Activated T-cell treated with anti-CD3 and anti-CD28 coated beads, Interleukin-2, amount 50 U/mL, for 24 hours (primary cell): ENCODE measurements at regions not wholly inside any gene's neighbourhood (a gene's known extent, or its start where the extent isn't known, plus 50 kb on each side); places are given as distances from the start of the nearest gene placed in this dataset.

Source experiments
- DNase-seq: peaks from one replicate; pipeline ENCODE4 v3.0.0-alpha.2; 2020
- H3K27ac Mint-ChIP-seq: 2 replicates; pipeline ENCODE4 v1.8.0; 2020; ENCODE audit warnings: mild to moderate bottlenecking, mixed read lengths
- H3K27me3 Mint-ChIP-seq: 2 replicates; pipeline ENCODE4 v1.8.0; 2020; ENCODE audit warnings: mixed read lengths
- H3K36me3 Mint-ChIP-seq: 2 replicates; pipeline ENCODE4 v1.8.0; 2020; ENCODE audit warnings: low read depth, mixed read lengths
- H3K4me1 Mint-ChIP-seq: 2 replicates; pipeline ENCODE4 v1.8.0; 2020; ENCODE audit warnings: low read depth, mixed read lengths
- H3K4me3 Mint-ChIP-seq: 2 replicates; pipeline ENCODE4 v1.8.0; 2020; ENCODE audit warnings: mild to moderate bottlenecking, moderate library complexity, mixed read lengths
- H3K9me3 Mint-ChIP-seq: 2 replicates; pipeline ENCODE4 v1.8.0; 2020; ENCODE audit warnings: mixed read lengths

GRCh38 chr2:136347981-136348380 is 230.0 kb upstream of the CXCR4 start:
- no peak for DNase-seq

GRCh38 chr2:136344339-136344738 is 226.4 kb upstream of the CXCR4 start:
- Mint-ChIP-seq H3K27ac (no peak overlapping the region), H3K27me3 (no peaks in the 10 kb centered on the region), H3K9me3 (peaks cover 4% of the 10 kb centered on the region), H3K4me3 (no peak overlapping the region), H3K4me1 (no peaks in the 10 kb centered on the region), H3K36me3 (no peaks in the 10 kb centered on the region)
- no peak for DNase-seq

More at GRCh38 chr2:136347981-136348380, 230.0 kb upstream of the CXCR4 start:
- H3K4me1 Mint-ChIP-seq: peaks cover 16% of the 10 kb centered on the region
- H3K4me3 Mint-ChIP-seq: no peak overlapping the region
- H3K36me3 Mint-ChIP-seq: no peaks in the 10 kb centered on the region
- H3K27ac Mint-ChIP-seq: no peak overlapping the region
- peaks cover 11% of the 10 kb centered on the region for H3K9me3 Mint-ChIP-seq
- H3K27me3 Mint-ChIP-seq: no peaks in the 10 kb centered on the region

GRCh38 chr2:136342138-136342537 is 224.2 kb upstream of the CXCR4 start:
- H3K9me3 Mint-ChIP-seq: peaks cover 10% of the 10 kb centered on the region
- H3K4me1 Mint-ChIP-seq: no peaks in the 10 kb centered on the region
- no peaks in the 10 kb centered on the region for H3K27me3 Mint-ChIP-seq
- no peak overlapping the region for H3K27ac Mint-ChIP-seq
- DNase-seq: no peak
- no peak overlapping the region for H3K4me3 Mint-ChIP-seq
- no peaks in the 10 kb centered on the region for H3K36me3 Mint-ChIP-seq

- peaks cover 10% of the 10 kb centered on the region for H3K9me3 Mint-ChIP-seq
- no peak for DNase-seq
- no peak overlapping the region for H3K4me3 Mint-ChIP-seq
- peaks cover 6% of the 10 kb centered on the region for H3K4me1 Mint-ChIP-seq
- no peak overlapping the region for H3K27ac Mint-ChIP-seq
- no peaks in the 10 kb centered on the region for H3K27me3 Mint-ChIP-seq
- H3K36me3 Mint-ChIP-seq: no peaks in the 10 kb centered on the region
Observed at GRCh38 chr2:136334967-136335366, 217.0 kb upstream of the CXCR4 start.

GRCh38 chr2:136332436-136333095 is 214.6 kb upstream of the CXCR4 start:
- no peak overlapping the region for H3K4me3 Mint-ChIP-seq
- H3K36me3 Mint-ChIP-seq: no peaks in the 10 kb centered on the region
- peaks cover 19% of the 10 kb centered on the region for H3K4me1 Mint-ChIP-seq
- H3K27me3 Mint-ChIP-seq: no peaks in the 10 kb centered on the region
- no peak for DNase-seq
- no peaks in the 10 kb centered on the region for H3K9me3 Mint-ChIP-seq
- H3K27ac Mint-ChIP-seq: no peak overlapping the region

- Mint-ChIP-seq H3K4me1 (peaks cover 33% of the 10 kb centered on the region), H3K27me3 (no peaks in the 10 kb centered on the region), H3K9me3 (no peaks in the 10 kb centered on the region), H3K36me3 (no peaks in the 10 kb centered on the region), H3K4me3 (no peak overlapping the region), H3K27ac (no peak overlapping the region)
- DNase-seq: no peak
Observed at GRCh38 chr2:136331226-136331625, 213.3 kb upstream of the CXCR4 start.

GRCh38 chr2:136328207-136328795 is 210.4 kb upstream of the CXCR4 start:
- H3K27me3 Mint-ChIP-seq: no peaks in the 10 kb centered on the region
- peaks cover 8% of the 10 kb centered on the region for H3K9me3 Mint-ChIP-seq
- DNase-seq: no peak
- no peaks in the 10 kb centered on the region for H3K36me3 Mint-ChIP-seq
- H3K27ac Mint-ChIP-seq: peak overlapping the region; percentile 94
- H3K4me1 Mint-ChIP-seq: peaks cover 61% of the 10 kb centered on the region
- H3K4me3 Mint-ChIP-seq: no peak overlapping the region

GRCh38 chr2:136327162-136327852 is 209.4 kb upstream of the CXCR4 start:
- peak; percentile 74 for DNase-seq
- Mint-ChIP-seq H3K27me3 (no peaks in the 10 kb centered on the region), H3K4me1 (peaks cover 71% of the 10 kb centered on the region)

GRCh38 chr2:136325844-136326331 is 207.9 kb upstream of the CXCR4 start:
- peaks cover 78% of the 10 kb centered on the region for H3K4me1 Mint-ChIP-seq
- H3K9me3 Mint-ChIP-seq: peaks cover 8% of the 10 kb centered on the region
- H3K36me3 Mint-ChIP-seq: no peaks in the 10 kb centered on the region
- H3K4me3 Mint-ChIP-seq: no peak overlapping the region
- peak overlapping the region; percentile 5 for H3K27ac Mint-ChIP-seq
- DNase-seq: no peak
- no peaks in the 10 kb centered on the region for H3K27me3 Mint-ChIP-seq

More at GRCh38 chr2:136327162-136327852, 209.4 kb upstream of the CXCR4 start:
- Mint-ChIP-seq H3K27ac (peak overlapping the region; percentile 94), H3K9me3 (peaks cover 8% of the 10 kb centered on the region), H3K36me3 (no peaks in the 10 kb centered on the region), H3K4me3 (peak overlapping the region; percentile 56)

GRCh38 chr2:136324966-136325365 is 207.0 kb upstream of the CXCR4 start:
- Mint-ChIP-seq H3K4me3 (no peak overlapping the region), H3K9me3 (peaks cover 12% of the 10 kb centered on the region), H3K36me3 (no peaks in the 10 kb centered on the region), H3K4me1 (peaks cover 84% of the 10 kb centered on the region), H3K27me3 (no peaks in the 10 kb centered on the region), H3K27ac (peak overlapping the region; percentile 73)
- DNase-seq: no peak

- Mint-ChIP-seq H3K4me3 (peak overlapping the region; percentile 32), H3K9me3 (peaks cover 12% of the 10 kb centered on the region), H3K36me3 (no peaks in the 10 kb centered on the region), H3K4me1 (peaks cover 94% of the 10 kb centered on the region), H3K27ac (peak overlapping the region; percentile 73), H3K27me3 (no peaks in the 10 kb centered on the region)
- DNase-seq: no peak
Observed at GRCh38 chr2:136323935-136324334, 206.0 kb upstream of the CXCR4 start.

GRCh38 chr2:136323195-136323594 is 205.2 kb upstream of the CXCR4 start:
- no peak for DNase-seq
- Mint-ChIP-seq H3K4me1 (peaks cover 91% of the 10 kb centered on the region), H3K27ac (no peak overlapping the region), H3K36me3 (no peaks in the 10 kb centered on the region), H3K27me3 (no peaks in the 10 kb centered on the region), H3K4me3 (no peak overlapping the region), H3K9me3 (peaks cover 12% of the 10 kb centered on the region)

- H3K27ac Mint-ChIP-seq: peak overlapping the region; percentile 66
- no peak overlapping the region for H3K4me3 Mint-ChIP-seq
- no peaks in the 10 kb centered on the region for H3K27me3 Mint-ChIP-seq
- H3K36me3 Mint-ChIP-seq: no peaks in the 10 kb centered on the region
- peaks cover 12% of the 10 kb centered on the region for H3K9me3 Mint-ChIP-seq
- H3K4me1 Mint-ChIP-seq: peaks cover 83% of the 10 kb centered on the region
- no peak for DNase-seq
Observed at GRCh38 chr2:136322428-136322827, 204.5 kb upstream of the CXCR4 start.

- Mint-ChIP-seq H3K4me1 (peaks cover 58% of the 10 kb centered on the region), H3K4me3 (peak overlapping the region; percentile 26), H3K9me3 (peaks cover 10% of the 10 kb centered on the region), H3K27ac (peak overlapping the region; percentile 91), H3K27me3 (no peaks in the 10 kb centered on the region), H3K36me3 (no peaks in the 10 kb centered on the region)
- no peak for DNase-seq
Observed at GRCh38 chr2:136319651-136320050, 201.7 kb upstream of the CXCR4 start.

- peak overlapping the region; percentile 26 for H3K4me3 Mint-ChIP-seq
- H3K4me1 Mint-ChIP-seq: peaks cover 54% of the 10 kb centered on the region
- no peaks in the 10 kb centered on the region for H3K36me3 Mint-ChIP-seq
Observed at GRCh38 chr2:136319237-136319636, 201.3 kb upstream of the CXCR4 start.

More at GRCh38 chr2:136319237-136319636, 201.3 kb upstream of the CXCR4 start:
- Mint-ChIP-seq H3K27me3 (no peaks in the 10 kb centered on the region), H3K9me3 (peaks cover 6% of the 10 kb centered on the region), H3K27ac (peak overlapping the region; percentile 91)
- DNase-seq: no peak
